Keratinocyte (primary cell): ENCODE measurements at regions not wholly inside any gene's neighbourhood (a gene's known extent, or its start where the extent isn't known, plus 50 kb on each side); places are given as distances from the start of the nearest gene placed in this dataset.

Experiments
- DNase-seq: peaks from one replicate; pipeline ENCODE4 v3.0.0-alpha.2; 2011; ENCODE audit warnings: low read depth, missing footprints, low spot score
- FAIRE-seq: peaks from 2 replicates; lab custom pipeline; 2011; peaks lifted over from hg19 to GRCh38; lab: Jason Lieb, UNC
- H2AFZ ChIP-seq: 2 replicates; pipeline ENCODE4 v1.6.0; 2012; ENCODE audit warnings: low read length, control low read depth, inconsistent platforms; ENCODE audit not compliant: control insufficient read depth
- H3K27ac ChIP-seq: 2 replicates; pipeline ENCODE4 v1.5.1; 2011; ENCODE audit warnings: low read length; ENCODE audit not compliant: control insufficient read depth, insufficient read depth
- H3K27me3 ChIP-seq: 3 replicates; pipeline ENCODE4 v1.6.0; 2011; ENCODE audit warnings: low read length; ENCODE audit not compliant: control insufficient read depth, insufficient read depth; ENCODE audit errors: extremely low read depth
- H3K36me3 ChIP-seq, 2 experiments: 2 replicates in 1 of 2; 3 replicates in 1 of 2; pipeline ENCODE4 v1.5.1; 2011; ENCODE audit warnings: low read length in 2 of 2, mild to moderate bottlenecking in 1 of 2; ENCODE audit not compliant: control insufficient read depth in 2 of 2, insufficient read depth in 2 of 2; ENCODE audit errors: extremely low read depth in 1 of 2
- H3K4me1 ChIP-seq: 3 replicates; pipeline ENCODE4 v1.5.1; 2011; ENCODE audit warnings: low read length; ENCODE audit not compliant: control insufficient read depth, insufficient read depth; ENCODE audit errors: extremely low read depth
- H3K4me2 ChIP-seq: 3 replicates; pipeline ENCODE4 v1.6.0; 2011; ENCODE audit warnings: low read depth, low read length; ENCODE audit not compliant: control insufficient read depth, insufficient read depth; ENCODE audit errors: extremely low read depth
- H3K4me3 ChIP-seq, 3 experiments: fragments of 200-600 bp in 1 of 3; sonication (generic) in 1 of 3; 2 replicates in 2 of 3; 3 replicates in 1 of 3; pipeline ENCODE4 v1.5.1; 2011 to 2016; ENCODE audit warnings: low read length in 3 of 3, mild to moderate bottlenecking in 3 of 3, control low read depth in 2 of 3, inconsistent platforms in 1 of 3, low read depth in 1 of 3, mixed read lengths in 1 of 3, mixed run types in 1 of 3, moderate library complexity in 1 of 3; ENCODE audit not compliant: control insufficient read depth in 2 of 3, insufficient read depth in 2 of 3; ENCODE audit errors: extremely low read depth in 1 of 3
- H3K79me2 ChIP-seq: 2 replicates; pipeline ENCODE4 v1.6.0; 2012; ENCODE audit warnings: low read length; ENCODE audit not compliant: control insufficient read depth, insufficient read depth
- H3K9ac ChIP-seq: 3 replicates; pipeline ENCODE4 v1.6.0; 2011; ENCODE audit warnings: low read length; ENCODE audit not compliant: control insufficient read depth, insufficient read depth; ENCODE audit errors: extremely low read depth
- H3K9me1 ChIP-seq: 3 replicates; pipeline ENCODE4 v1.6.0; 2011; ENCODE audit warnings: low read length; ENCODE audit not compliant: control insufficient read depth, insufficient read depth; ENCODE audit errors: extremely low read depth
- H3K9me3 ChIP-seq: 2 replicates; pipeline ENCODE4 v1.5.1; 2012; ENCODE audit warnings: low read depth, low read length; ENCODE audit not compliant: control insufficient read depth
- H4K20me1 ChIP-seq: 3 replicates; pipeline ENCODE4 v1.6.0; 2011; ENCODE audit warnings: low read length; ENCODE audit not compliant: control insufficient read depth, insufficient read depth; ENCODE audit errors: extremely low read depth
- CTCF ChIP-seq, 3 experiments: IDR thresholded peaks in 1 of 3; conservative IDR thresholded peaks in 1 of 3; optimal IDR thresholded peaks in 1 of 3; 2 replicates in 2 of 3; 3 replicates in 1 of 3; pipeline versions ENCODE3 to v1.5.1; 2011; ENCODE audit warnings: low read length in 3 of 3, mild to moderate bottlenecking in 3 of 3, moderate library complexity in 2 of 3, control low read depth in 1 of 3, inconsistent platforms in 1 of 3; ENCODE audit not compliant: insufficient read depth in 2 of 3; ENCODE audit errors: extremely low read depth in 1 of 3
- EZH2 ChIP-seq: IDR thresholded peaks from one replicate; pipeline ENCODE4 v1.6.1; 2012; ENCODE audit warnings: inconsistent platforms, mild to moderate bottlenecking, low read length, moderate library complexity
- dilution Hi-C: fragments of 300-500 bp; cut with MboI; formaldehyde crosslinking; loops from one replicate; pipeline ENCODE4 v1.7.0; 2020; ENCODE audit warnings: low sequenced_read_pairs; ENCODE audit not compliant: extremely low pct_ligation_motif_present

- Histone ChIP-seq H3K27me3 (no peaks in the 10 kb centered on the region), H2AFZ (no peak overlapping the region), H3K36me3 (no peaks in the 10 kb centered on the region), H4K20me1 (no peaks in the 10 kb centered on the region), H3K4me2 (no peak overlapping the region), H3K79me2 (no peaks in the 10 kb centered on the region), H3K9me3 (no peaks in the 10 kb centered on the region), H3K27ac (no peak overlapping the region), H3K4me1 (no peaks in the 10 kb centered on the region), H3K4me3 (no peak overlapping the region), H3K9ac (no peak overlapping the region), H3K9me1 (no peaks in the 10 kb centered on the region)
- DNase-seq (no peak), FAIRE-seq (peak; percentile 44)
- dilution Hi-C loops, result no loop called here
- TF ChIP-seq CTCF (optimal IDR thresholded peaks at IDR 0.05 in 1 of 3, IDR thresholded peaks at IDR 0.05 in 1 of 3, conservative IDR thresholded peaks at IDR 0.05 in 1 of 3; ENCODE audit: extremely low read depth in 1 of 3, insufficient read depth in 2 of 3, low read length in 3 of 3), result peak; percentile 60 to 90 (median 87)
- TF ChIP-seq EZH2, result no peak
These were observed 170.2 kb downstream of the PLPP3 start for GRCh38 chr1:56409112-56409691.

GRCh38 chr1:56406821-56407220 is 172.5 kb downstream of the PLPP3 start:
- Histone ChIP-seq H3K4me1 (no peaks in the 10 kb centered on the region), H3K27me3 (no peaks in the 10 kb centered on the region), H3K9ac (no peak overlapping the region), H3K9me3 (no peaks in the 10 kb centered on the region), H4K20me1 (no peaks in the 10 kb centered on the region), H3K79me2 (no peaks in the 10 kb centered on the region), H2AFZ (no peak overlapping the region), H3K4me2 (no peak overlapping the region), H3K9me1 (no peaks in the 10 kb centered on the region), H3K27ac (no peak overlapping the region), H3K4me3 (no peak overlapping the region), H3K36me3 (no peaks in the 10 kb centered on the region)
- dilution Hi-C loops, result no loop called here
- TF ChIP-seq CTCF (optimal IDR thresholded peaks at IDR 0.05 in 1 of 3, IDR thresholded peaks at IDR 0.05 in 1 of 3, conservative IDR thresholded peaks at IDR 0.05 in 1 of 3; ENCODE audit: extremely low read depth in 1 of 3, insufficient read depth in 2 of 3, low read length in 3 of 3) (no peak), EZH2 (no peak)
- no peak for FAIRE-seq
- no peak for DNase-seq
